HEK293 (cell line): ENCODE measurements at regions not wholly inside any gene's neighbourhood (a gene's known extent, or its start where the extent isn't known, plus 50 kb on each side); places are given as distances from the start of the nearest gene placed in this dataset.

Experiments used
- BCL11A ChIP-seq: fragments of 450-650 bp; formaldehyde crosslinking; IDR thresholded peaks from 2 replicates; pipeline ENCODE4 v1.5.1; 2016; ENCODE audit warnings: low read depth, missing biosample characterization, missing genetic modification characterization
- CTCF ChIP-seq: fragments of 450-650 bp; formaldehyde crosslinking; IDR thresholded peaks from 2 replicates; pipeline ENCODE4 v1.5.1; 2016; ENCODE audit warnings: missing biosample characterization, missing genetic modification characterization
- IKZF3 ChIP-seq: fragments of 450-650 bp; IDR thresholded peaks from 2 replicates; pipeline ENCODE4 v1.5.0; 2018; ENCODE audit warnings: missing biosample characterization, mild to moderate bottlenecking, missing genetic modification characterization, moderate library complexity
- REST ChIP-seq: fragments of 450-650 bp; formaldehyde crosslinking; IDR thresholded peaks from 2 replicates; pipeline ENCODE4 v1.5.1; 2016; ENCODE audit warnings: missing biosample characterization, missing genetic modification characterization
- SETDB1 ChIP-seq: IDR thresholded peaks from one replicate; pipeline ENCODE4 v1.6.1; 2017; ENCODE audit warnings: mild to moderate bottlenecking, low read length, moderate library complexity, mixed read lengths; ENCODE audit not compliant: insufficient read length
- TCF7L2 ChIP-seq: IDR thresholded peaks from 2 replicates; pipeline ENCODE4 v1.6.1; 2011; ENCODE audit warnings: low read depth, mild to moderate bottlenecking, inconsistent platforms, low read length, moderate library complexity, borderline replicate concordance
- ZFHX2 ChIP-seq: fragments of 450-650 bp; formaldehyde crosslinking; conservative IDR thresholded peaks from 2 replicates; pipeline ENCODE4 v1.5.1; 2016; ENCODE audit warnings: missing biosample characterization, missing genetic modification characterization
- ZNF311 ChIP-seq: fragments of 450-650 bp; formaldehyde crosslinking; IDR thresholded peaks from 2 replicates; pipeline ENCODE4 v1.5.1; 2017; ENCODE audit warnings: missing biosample characterization, missing genetic modification characterization, borderline replicate concordance
- ZNF324 ChIP-seq: fragments of 450-650 bp; formaldehyde crosslinking; IDR thresholded peaks from 2 replicates; pipeline ENCODE4 v1.5.1; 2016; ENCODE audit warnings: missing biosample characterization, missing genetic modification characterization
- ZNF610 ChIP-seq: fragments of 450-650 bp; formaldehyde crosslinking; IDR thresholded peaks from 2 replicates; pipeline ENCODE4 v1.5.1; 2016; ENCODE audit warnings: missing biosample characterization, missing genetic modification characterization, borderline replicate concordance
- ZNF623 ChIP-seq: fragments of 450-650 bp; formaldehyde crosslinking; IDR thresholded peaks from 2 replicates; pipeline ENCODE4 v1.5.1; 2016; ENCODE audit warnings: missing biosample characterization, missing genetic modification characterization
- ZNF639 ChIP-seq: fragments of 450-650 bp; formaldehyde crosslinking; IDR thresholded peaks from 2 replicates; pipeline ENCODE4 v1.5.1; 2016; ENCODE audit warnings: missing biosample characterization, missing genetic modification characterization
- ZNF76 ChIP-seq: fragments of 450-650 bp; formaldehyde crosslinking; IDR thresholded peaks from 2 replicates; pipeline ENCODE4; 2016; ENCODE audit warnings: low read depth, missing biosample characterization, missing genetic modification characterization, borderline replicate concordance

- no peak for TF ChIP-seq CTCF (tag by site-specific recombination)
- TF ChIP-seq ZNF311 (tag by site-specific recombination), result no peak
- TF ChIP-seq ZNF324 (tag by site-specific recombination), result no peak
- TF ChIP-seq ZNF639 (tag by site-specific recombination), result no peak
- TF ChIP-seq SETDB1, result no peak
- no peak for TF ChIP-seq BCL11A (tag by site-specific recombination)
- TF ChIP-seq ZFHX2 (tag by site-specific recombination), result no peak
- no peak for TF ChIP-seq REST
- TF ChIP-seq IKZF3 (tag by site-specific recombination), result no peak
- TF ChIP-seq ZNF623 (tag by site-specific recombination), result no peak
- TF ChIP-seq ZNF76 (tag by site-specific recombination), result no peak
- no peak for TF ChIP-seq ZNF610
- TF ChIP-seq TCF7L2, result no peak
Measured at GRCh38 chr13:74674720-74675119, 540.5 kb upstream of the KLF12 start.
